ENCODE measurements at regions not wholly inside any gene's neighbourhood (a gene's known extent, or its start where the extent isn't known, plus 50 kb on each side); places are given as distances from the start of the nearest gene placed in this dataset.

DNA sequence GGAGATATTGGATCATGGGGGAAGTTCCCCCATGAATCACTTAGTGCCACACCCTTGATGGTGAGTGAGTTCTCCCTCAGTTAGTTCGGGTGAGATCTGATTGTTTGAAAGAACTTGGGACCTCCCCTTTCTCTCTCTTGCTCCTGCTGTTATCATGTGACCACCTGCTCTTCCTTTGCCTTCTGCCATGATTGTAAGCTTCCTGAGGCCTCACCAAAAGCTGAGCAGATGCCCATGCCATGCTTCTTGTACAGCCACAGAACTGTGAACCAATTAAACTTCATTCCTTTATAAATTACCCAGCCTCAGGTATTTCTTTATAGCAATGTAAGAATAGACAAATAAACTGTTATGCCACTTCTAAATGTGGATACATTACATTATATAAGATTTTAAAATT, 686.7 kb upstream of the MARCKS start:
- TF ChIP-seq, protein P1, sequence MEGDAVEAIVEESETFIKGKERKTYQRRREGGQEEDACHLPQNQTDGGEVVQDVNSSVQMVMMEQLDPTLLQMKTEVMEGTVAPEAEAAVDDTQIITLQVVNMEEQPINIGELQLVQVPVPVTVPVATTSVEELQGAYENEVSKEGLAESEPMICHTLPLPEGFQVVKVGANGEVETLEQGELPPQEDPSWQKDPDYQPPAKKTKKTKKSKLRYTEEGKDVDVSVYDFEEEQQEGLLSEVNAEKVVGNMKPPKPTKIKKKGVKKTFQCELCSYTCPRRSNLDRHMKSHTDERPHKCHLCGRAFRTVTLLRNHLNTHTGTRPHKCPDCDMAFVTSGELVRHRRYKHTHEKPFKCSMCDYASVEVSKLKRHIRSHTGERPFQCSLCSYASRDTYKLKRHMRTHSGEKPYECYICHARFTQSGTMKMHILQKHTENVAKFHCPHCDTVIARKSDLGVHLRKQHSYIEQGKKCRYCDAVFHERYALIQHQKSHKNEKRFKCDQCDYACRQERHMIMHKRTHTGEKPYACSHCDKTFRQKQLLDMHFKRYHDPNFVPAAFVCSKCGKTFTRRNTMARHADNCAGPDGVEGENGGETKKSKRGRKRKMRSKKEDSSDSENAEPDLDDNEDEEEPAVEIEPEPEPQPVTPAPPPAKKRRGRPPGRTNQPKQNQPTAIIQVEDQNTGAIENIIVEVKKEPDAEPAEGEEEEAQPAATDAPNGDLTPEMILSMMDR (IDR thresholded peaks at IDR 0.05; ENCODE audit: low read depth, low read length, missing input control) = no peak
- TF ChIP-seq, protein P2, sequence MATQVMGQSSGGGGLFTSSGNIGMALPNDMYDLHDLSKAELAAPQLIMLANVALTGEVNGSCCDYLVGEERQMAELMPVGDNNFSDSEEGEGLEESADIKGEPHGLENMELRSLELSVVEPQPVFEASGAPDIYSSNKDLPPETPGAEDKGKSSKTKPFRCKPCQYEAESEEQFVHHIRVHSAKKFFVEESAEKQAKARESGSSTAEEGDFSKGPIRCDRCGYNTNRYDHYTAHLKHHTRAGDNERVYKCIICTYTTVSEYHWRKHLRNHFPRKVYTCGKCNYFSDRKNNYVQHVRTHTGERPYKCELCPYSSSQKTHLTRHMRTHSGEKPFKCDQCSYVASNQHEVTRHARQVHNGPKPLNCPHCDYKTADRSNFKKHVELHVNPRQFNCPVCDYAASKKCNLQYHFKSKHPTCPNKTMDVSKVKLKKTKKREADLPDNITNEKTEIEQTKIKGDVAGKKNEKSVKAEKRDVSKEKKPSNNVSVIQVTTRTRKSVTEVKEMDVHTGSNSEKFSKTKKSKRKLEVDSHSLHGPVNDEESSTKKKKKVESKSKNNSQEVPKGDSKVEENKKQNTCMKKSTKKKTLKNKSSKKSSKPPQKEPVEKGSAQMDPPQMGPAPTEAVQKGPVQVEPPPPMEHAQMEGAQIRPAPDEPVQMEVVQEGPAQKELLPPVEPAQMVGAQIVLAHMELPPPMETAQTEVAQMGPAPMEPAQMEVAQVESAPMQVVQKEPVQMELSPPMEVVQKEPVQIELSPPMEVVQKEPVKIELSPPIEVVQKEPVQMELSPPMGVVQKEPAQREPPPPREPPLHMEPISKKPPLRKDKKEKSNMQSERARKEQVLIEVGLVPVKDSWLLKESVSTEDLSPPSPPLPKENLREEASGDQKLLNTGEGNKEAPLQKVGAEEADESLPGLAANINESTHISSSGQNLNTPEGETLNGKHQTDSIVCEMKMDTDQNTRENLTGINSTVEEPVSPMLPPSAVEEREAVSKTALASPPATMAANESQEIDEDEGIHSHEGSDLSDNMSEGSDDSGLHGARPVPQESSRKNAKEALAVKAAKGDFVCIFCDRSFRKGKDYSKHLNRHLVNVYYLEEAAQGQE (IDR thresholded peaks at IDR 0.05) = no peak
- no peak for TF ChIP-seq RAD21 (IDR thresholded peaks at IDR 0.05)
- TF ChIP-seq, protein P3, sequence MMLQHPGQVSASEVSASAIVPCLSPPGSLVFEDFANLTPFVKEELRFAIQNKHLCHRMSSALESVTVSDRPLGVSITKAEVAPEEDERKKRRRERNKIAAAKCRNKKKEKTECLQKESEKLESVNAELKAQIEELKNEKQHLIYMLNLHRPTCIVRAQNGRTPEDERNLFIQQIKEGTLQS (IDR thresholded peaks at IDR 0.05) = no peak
- TF ChIP-seq, protein P4, sequence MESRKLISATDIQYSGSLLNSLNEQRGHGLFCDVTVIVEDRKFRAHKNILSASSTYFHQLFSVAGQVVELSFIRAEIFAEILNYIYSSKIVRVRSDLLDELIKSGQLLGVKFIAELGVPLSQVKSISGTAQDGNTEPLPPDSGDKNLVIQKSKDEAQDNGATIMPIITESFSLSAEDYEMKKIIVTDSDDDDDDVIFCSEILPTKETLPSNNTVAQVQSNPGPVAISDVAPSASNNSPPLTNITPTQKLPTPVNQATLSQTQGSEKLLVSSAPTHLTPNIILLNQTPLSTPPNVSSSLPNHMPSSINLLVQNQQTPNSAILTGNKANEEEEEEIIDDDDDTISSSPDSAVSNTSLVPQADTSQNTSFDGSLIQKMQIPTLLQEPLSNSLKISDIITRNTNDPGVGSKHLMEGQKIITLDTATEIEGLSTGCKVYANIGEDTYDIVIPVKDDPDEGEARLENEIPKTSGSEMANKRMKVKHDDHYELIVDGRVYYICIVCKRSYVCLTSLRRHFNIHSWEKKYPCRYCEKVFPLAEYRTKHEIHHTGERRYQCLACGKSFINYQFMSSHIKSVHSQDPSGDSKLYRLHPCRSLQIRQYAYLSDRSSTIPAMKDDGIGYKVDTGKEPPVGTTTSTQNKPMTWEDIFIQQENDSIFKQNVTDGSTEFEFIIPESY (IDR thresholded peaks at IDR 0.05) = no peak
- TF ChIP-seq TAF1 (conservative IDR thresholded peaks at IDR 0.05) = no peak
- no peak for TF ChIP-seq HNF4A (conservative IDR thresholded peaks at IDR 0.05)
- TF ChIP-seq SP1 (IDR thresholded peaks at IDR 0.05) = no peak
- TF ChIP-seq, protein P5, sequence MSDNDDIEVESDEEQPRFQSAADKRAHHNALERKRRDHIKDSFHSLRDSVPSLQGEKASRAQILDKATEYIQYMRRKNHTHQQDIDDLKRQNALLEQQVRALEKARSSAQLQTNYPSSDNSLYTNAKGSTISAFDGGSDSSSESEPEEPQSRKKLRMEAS (IDR thresholded peaks at IDR 0.05) = no peak
- no peak for TF ChIP-seq FOXA1 (IDR thresholded peaks at IDR 0.05)
- TF ChIP-seq GABPA (IDR thresholded peaks at IDR 0.05 in 1 of 2, conservative IDR thresholded peaks at IDR 0.05 in 1 of 2) = no peak
- TF ChIP-seq RXRA (IDR thresholded peaks at IDR 0.05) = no peak
- TF ChIP-seq EGR1 (IDR thresholded peaks at IDR 0.05; ENCODE audit: low read depth in 2 of 2) = no peak
